K562 (cell line): ENCODE measurements at regions not wholly inside any gene's neighbourhood (a gene's known extent, or its start where the extent isn't known, plus 50 kb on each side); places are given as distances from the start of the nearest gene placed in this dataset.

Experiments used
- ATAC-seq: fragments of 200-7000 bp; cut with Tn5 transposase; 3 replicates; pipeline ENCODE4 v1.9.1; 2020; ENCODE audit warnings: moderate library complexity
- BruUV-seq: library from RNA; stranded (reverse); fragments of 400-500 nt; replicated peaks from 2 replicates; lab custom pipeline; 2021; lab: Mats Ljungman, UMichigan
- CTCF ChIA-PET: fragments of 300-600 bp; formaldehyde crosslinking; extraction: SDS; loops from one replicate; lab custom pipeline; 2021; ENCODE audit warnings: low intra/inter-chr PET ratio; lab: Yijun Ruan, JAX
- POLR2A ChIA-PET: fragments of 300-600, 350-650 bp; sonication (Branson Sonifier 250); formaldehyde crosslinking; extraction: SDS; loops from one replicate; lab custom pipeline; 2021; ENCODE audit warnings: antibody characterized with exemption, inconsistent platforms; lab: Yijun Ruan, JAX
- DNase-seq, 4 experiments: peaks; one replicate each; pipeline versions ENCODE4 v3.0.0 to v3.0.0-alpha.2; 2011 to 2018; ENCODE audit warnings: low spot score in 3 of 4, mixed read lengths in 3 of 4; ENCODE audit errors: extremely low read depth in 1 of 4
- FAIRE-seq: peaks from 2 replicates; lab custom pipeline; 2011; peaks lifted over from hg19 to GRCh38; lab: Jason Lieb, UNC
- H2AFZ ChIP-seq: 2 replicates; pipeline ENCODE4 v1.6.0; 2011; ENCODE audit warnings: low read depth, low read length, control low read depth, inconsistent platforms
- H3K27ac ChIP-seq: fragments of 200-600 bp; 3 replicates; pipeline ENCODE4 v1.8.0; 2011; ENCODE audit warnings: low read depth, mild to moderate bottlenecking, control low read depth, inconsistent platforms, low read length, moderate library complexity, mixed read lengths; ENCODE audit errors: extremely low read depth
- H3K27me3 ChIP-seq, 2 experiments: fragments of 300-600 bp in 1 of 2; 2 replicates in 1 of 2; 3 replicates in 1 of 2; pipeline versions ENCODE4 v1.6.0 to v1.8.0; 2011; ENCODE audit warnings: inconsistent platforms in 2 of 2, low read length in 2 of 2, mild to moderate bottlenecking in 1 of 2, mixed read lengths in 1 of 2, moderate library complexity in 1 of 2; ENCODE audit not compliant: control insufficient read depth in 2 of 2, insufficient read depth in 2 of 2
- H3K36me3 ChIP-seq: fragments of 300-600 bp; 3 replicates; pipeline ENCODE4 v1.8.0; 2011; ENCODE audit warnings: mild to moderate bottlenecking, low read length, inconsistent platforms; ENCODE audit not compliant: control insufficient read depth, insufficient read depth
- H3K4me1 ChIP-seq, 2 experiments: fragments of 200-600 bp in 1 of 2; replicated peaks in 1 of 2; 2 replicates in 1 of 2; 3 replicates in 1 of 2; pipeline versions ENCODE4 v1.5.1 to v1.8.0; 2011; ENCODE audit warnings: inconsistent platforms in 2 of 2, low read length in 2 of 2, mild to moderate bottlenecking in 1 of 2, mixed read lengths in 1 of 2, moderate library complexity in 1 of 2; ENCODE audit not compliant: control insufficient read depth in 2 of 2, insufficient read depth in 2 of 2
- H3K4me2 ChIP-seq: 2 replicates; pipeline ENCODE4 v1.6.1; 2011; ENCODE audit warnings: low read length, control low read depth, inconsistent platforms, mixed read lengths; ENCODE audit not compliant: insufficient read depth
- H3K4me3 ChIP-seq: fragments of 200-600 bp; sonication (generic), shearing (Covaris generic); 2 replicates; pipeline ENCODE4 v1.5.1; 2016; ENCODE audit warnings: control low read depth, inconsistent platforms
- H3K79me2 ChIP-seq: fragments of 200-600 bp; 3 replicates; pipeline ENCODE4 v1.8.0; 2011; ENCODE audit warnings: low read length, inconsistent platforms; ENCODE audit not compliant: control insufficient read depth, insufficient read depth
- H3K9ac ChIP-seq, 2 experiments: 2 replicates each; pipeline versions ENCODE4 v1.6.0 to v1.6.1; 2011; ENCODE audit warnings: low read depth in 2 of 2, low read length in 2 of 2, control low read depth in 1 of 2, inconsistent platforms in 1 of 2, mild to moderate bottlenecking in 1 of 2, mixed read lengths in 1 of 2; ENCODE audit not compliant: insufficient read depth in 1 of 2
- H3K9me1 ChIP-seq: one replicate; pipeline ENCODE4 v1.6.0; 2011; ENCODE audit warnings: inconsistent platforms, mild to moderate bottlenecking, low read length, moderate library complexity; ENCODE audit not compliant: control insufficient read depth, insufficient read depth
- H3K9me3 ChIP-seq: replicated peaks from 2 replicates; pipeline ENCODE4 v1.5.1; 2011; ENCODE audit warnings: low read depth, low read length, inconsistent platforms; ENCODE audit not compliant: control insufficient read depth, insufficient read depth
- H4K20me1 ChIP-seq: replicated peaks from 2 replicates; pipeline ENCODE4 v1.6.1; 2011; ENCODE audit warnings: low read length, inconsistent platforms, mixed read lengths; ENCODE audit not compliant: control insufficient read depth, insufficient read depth
- ASH1L ChIP-seq: fragments of 450-650 bp; IDR thresholded peaks from 2 replicates; pipeline ENCODE4 v1.6.1; 2018; ENCODE audit warnings: borderline replicate concordance, mild to moderate bottlenecking, low read depth; ENCODE audit not compliant: partially characterized antibody
- CBX5 ChIP-seq: IDR thresholded peaks from 2 replicates; pipeline ENCODE4 v1.6.1; 2014; ENCODE audit warnings: low read depth, borderline replicate concordance
- ETV6 ChIP-seq, 3 experiments: fragments of 150-350 bp in 1 of 3; sonication (generic) in 1 of 3; formaldehyde crosslinking in 1 of 3; IDR thresholded peaks; 2 replicates each; pipeline versions ENCODE4 v1.6.1 to v1.8.0; 2014 to 2022; ENCODE audit warnings: borderline replicate concordance in 2 of 3, low read depth in 2 of 3, antibody characterized with exemption in 1 of 3, low read length in 1 of 3, mild to moderate bottlenecking in 1 of 3, missing genetic modification reagents in 1 of 3
- HDAC3 ChIP-seq: fragments of 450-650 bp; IDR thresholded peaks from 2 replicates; pipeline ENCODE4 v1.6.1; 2018; ENCODE audit warnings: borderline replicate concordance, mild to moderate bottlenecking, moderate library complexity; ENCODE audit not compliant: partially characterized antibody
- NR3C1 ChIP-seq: sonication (generic); formaldehyde crosslinking; IDR thresholded peaks from 2 replicates; pipeline ENCODE4 v1.8.1; 2022; ENCODE audit warnings: missing genetic modification reagents
- NUFIP1 ChIP-seq: fragments of 450-650 bp; IDR thresholded peaks from 2 replicates; pipeline ENCODE4 v1.6.1; 2018; ENCODE audit not compliant: partially characterized antibody
- PCBP1 ChIP-seq: fragments of 200-400 bp; formaldehyde crosslinking; IDR thresholded peaks from 2 replicates; pipeline ENCODE4 v1.6.1; 2018; ENCODE audit warnings: mild to moderate bottlenecking, low read depth, low read length; ENCODE audit not compliant: poor library complexity, severe bottlenecking
- PPARD ChIP-seq: fragments of 250-450 bp; sonication (Bioruptor Pico); IDR thresholded peaks from 2 replicates; pipeline ENCODE4 v1.8.0; 2022; ENCODE audit warnings: inconsistent platforms, mild to moderate bottlenecking, moderate library complexity
- RCOR1 ChIP-seq, 2 experiments: IDR thresholded peaks; 2 replicates each; pipeline ENCODE4 v1.6.1; 2012; ENCODE audit warnings: low read depth in 2 of 2, low read length in 2 of 2, borderline replicate concordance in 1 of 2, improper control_type of control experiment in 1 of 2
- SMAD3 ChIP-seq: fragments of 450-650 bp; formaldehyde crosslinking; conservative IDR thresholded peaks from 2 replicates; pipeline ENCODE4 v1.4.0; 2020; ENCODE audit warnings: mild to moderate bottlenecking
- TCF7L2 ChIP-seq: fragments of 150-350 bp; IDR thresholded peaks from 2 replicates; pipeline ENCODE4 v1.6.1; 2016; ENCODE audit warnings: low read depth, mild to moderate bottlenecking, low read length, moderate library complexity
- ZBED1 ChIP-seq: IDR thresholded peaks from 2 replicates; pipeline ENCODE4 v1.6.1; 2014
- ZNF184 ChIP-seq: sonication (generic); formaldehyde crosslinking; IDR thresholded peaks from 2 replicates; pipeline ENCODE4 v1.5.0; 2020; ENCODE audit warnings: missing genetic modification reagents
- ZSCAN29 ChIP-seq: fragments of 450-650 bp; IDR thresholded peaks from 2 replicates; pipeline ENCODE4 v1.6.1; 2017
- WGBS: fragments of 100-300 bp; shearing (Covaris generic); methylation state at CpG from one replicate; pipeline ENCODE4 v1.1.6; 2016; ENCODE audit warnings: low coverage, mixed read lengths; ENCODE audit not compliant: insufficient coverage; ENCODE audit errors: missing lambda C conversion rate; 5-methylcytosine and 5-hydroxymethylcytosine counted together
- in situ Hi-C: fragments of 300-500 bp; cut with MboI; formaldehyde crosslinking; loops from 4 replicates; pipeline ENCODE4 v1.15.0; 2018; ENCODE audit warnings: inconsistent platforms, mixed read lengths
- intact Hi-C: fragments of 100-400 bp; cut with micrococcal nuclease; formaldehyde crosslinking; loops from 2 replicates; pipeline ENCODE4 v1.14.2; 2022

- TF ChIP-seq RCOR1 (IDR thresholded peaks at IDR 0.05; ENCODE audit: borderline replicate concordance in 1 of 2, low read depth in 2 of 2, low read length in 2 of 2) = no peak
- no peak for TF ChIP-seq ZSCAN29
- no peak for TF ChIP-seq HDAC3
- TF ChIP-seq CBX5 = no peak
- TF ChIP-seq ASH1L = no peak
- no peak for TF ChIP-seq SMAD3 (CRISPR knock-in tag)
- TF ChIP-seq PPARD (CRISPR knock-in tag) = no peak
- TF ChIP-seq NUFIP1 = no peak
- no peak for TF ChIP-seq PCBP1
- no peak for TF ChIP-seq NR3C1 (CRISPR knock-in tag)
- no peak for TF ChIP-seq TCF7L2
- TF ChIP-seq ZNF184 (CRISPR knock-in tag) = no peak
- TF ChIP-seq ZBED1 = no peak
- TF ChIP-seq ETV6 (IDR thresholded peaks at IDR 0.05; ENCODE audit: borderline replicate concordance in 1 of 2, low read depth in 2 of 2, low read length in 1 of 2) = no peak
- TF ChIP-seq ETV6 (CRISPR knock-in tag; IDR thresholded peaks at IDR 0.05; ENCODE audit: borderline replicate concordance) = no peak
- H3K4me1 ChIP-seq = no peaks in the 10 kb centered on the region
- no TSS peak for BruUV-seq
- 3% methylated on average over 2 of the region's 2 CpGs for WGBS
- no peak for FAIRE-seq
- H3K4me3 ChIP-seq = no peak overlapping the region
- intact Hi-C loops = no loop called here
- no peaks in the 10 kb centered on the region for H4K20me1 ChIP-seq
- in situ Hi-C loops = no loop called here
- no peaks in the 10 kb centered on the region for H3K9me1 ChIP-seq
- H3K9ac ChIP-seq = no peak overlapping the region
- H2AFZ ChIP-seq = no peak overlapping the region
- no peaks in the 10 kb centered on the region for H3K79me2 ChIP-seq
- POLR2A ChIA-PET = no interaction called here
- H3K36me3 ChIP-seq = no peaks in the 10 kb centered on the region
- no peak for DNase-seq
- H3K9me3 ChIP-seq = peaks cover 2% of the 10 kb centered on the region; the same call in 1 of the 2 replicates
- no peak overlapping the region for H3K27ac ChIP-seq
- no peaks in the 10 kb centered on the region for H3K27me3 ChIP-seq
- no peak for ATAC-seq
- H3K4me2 ChIP-seq = no peak overlapping the region
- CTCF ChIA-PET = no interaction called here
These were observed 393.1 kb upstream of the PIK3C3 start for GRCh38 chr18:41561961-41562360.
